ENCODE measurements at regions not wholly inside any gene's neighbourhood (a gene's known extent, or its start where the extent isn't known, plus 50 kb on each side); places are given as distances from the start of the nearest gene placed in this dataset.

DNA sequence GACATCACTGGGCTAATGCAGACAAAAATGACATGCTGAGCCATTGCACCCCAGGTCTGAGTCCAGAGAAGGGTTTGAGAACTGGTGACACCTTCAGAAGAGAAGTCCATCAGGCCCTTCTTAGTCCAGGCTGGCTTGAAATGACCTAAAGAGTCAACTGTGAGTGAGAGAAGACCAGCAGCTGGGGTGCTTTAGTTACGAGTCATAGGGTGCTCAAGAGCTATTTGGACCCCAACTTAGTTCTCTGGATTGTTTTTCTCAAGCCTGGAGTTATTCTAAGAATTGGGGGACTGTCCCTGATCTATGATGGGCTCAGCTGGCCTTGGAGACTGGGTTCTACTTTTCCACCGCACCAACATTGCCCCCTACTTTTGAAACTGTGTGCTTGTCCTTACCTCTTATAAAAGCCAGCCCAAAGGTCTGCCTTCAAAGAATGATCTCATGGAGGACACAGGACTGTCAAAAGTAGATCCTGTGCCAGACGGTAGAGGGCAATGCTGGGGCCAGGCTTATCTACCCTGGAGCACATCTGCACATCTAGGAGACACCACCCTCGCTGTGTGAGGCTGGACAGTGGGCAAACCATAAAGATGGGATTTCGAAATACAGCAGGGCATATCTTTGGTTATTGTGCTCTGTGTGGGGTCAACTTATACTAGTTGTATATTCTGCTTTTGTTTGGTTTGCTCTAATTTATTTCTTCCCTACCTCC, 333.0 kb upstream of the SLC14A2 start:
- Histone ChIP-seq H3K4me1 (ENCODE audit: insufficient read depth, low read length, poor library complexity, severe bottlenecking) (no peaks in the 10 kb centered on the region), H3K36me3 (ENCODE audit: insufficient read depth, low read length, poor library complexity, severe bottlenecking) (no peaks in the 10 kb centered on the region), H3K9me3 (ENCODE audit: low read depth, low read length, poor library complexity, severe bottlenecking) (no peaks in the 10 kb centered on the region), H3K27ac (ENCODE audit: low read depth, low read length, poor library complexity, severe bottlenecking) (no peak overlapping the region), H3K4me3 (ENCODE audit: low read depth, low read length, poor library complexity, severe bottlenecking) (no peak overlapping the region), H3K27me3 (replicated peaks; ENCODE audit: insufficient read depth, low read depth, low read length, poor library complexity) (peaks cover 3% of the 10 kb centered on the region)
- intact Hi-C loops (cut with micrococcal nuclease; ENCODE audit: unreplicated experiment), result no loop called here
- TF ChIP-seq CTCF (conservative IDR thresholded peaks at IDR 0.05; ENCODE audit: low read depth, low read length), result peak; percentile 16; the same call in 1 of the 2 replicates
- no peak for TF ChIP-seq EZH2 (IDR thresholded peaks at IDR 0.05; ENCODE audit: borderline replicate concordance, low read depth, low read length, poor library complexity, severe bottlenecking)
- no peak for DNase-seq (ENCODE audit: low spot score)
- CTCF ChIA-PET, result no interaction called here
- POLR2A ChIA-PET (ENCODE audit: low non-redundant PET), result no interaction called here
- no TSS peak for BruUV-seq (replicated peaks)

DNA sequence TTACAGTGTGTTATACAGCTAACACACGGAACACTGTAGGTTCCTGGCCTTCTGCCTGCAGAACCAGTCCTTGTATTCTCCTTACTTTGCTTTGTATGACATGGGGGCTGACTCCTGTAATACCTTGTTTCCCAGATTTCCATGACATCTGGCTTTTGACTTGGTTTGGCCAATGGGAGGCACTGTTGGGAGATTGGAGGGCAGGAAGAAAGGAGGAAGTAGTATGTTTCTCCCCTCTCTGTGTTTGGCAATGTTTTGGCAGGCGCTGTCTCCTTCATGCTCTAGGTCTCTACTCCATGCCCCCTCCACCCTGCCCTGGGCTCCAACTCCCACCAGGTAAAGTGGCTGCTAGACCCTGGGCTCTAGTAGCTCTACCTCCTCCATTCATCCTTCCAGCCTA, 331.1 kb upstream of the SLC14A2 start:
- Histone ChIP-seq H3K4me3 (ENCODE audit: low read depth, low read length, poor library complexity, severe bottlenecking) (no peak overlapping the region), H3K9me3 (ENCODE audit: low read depth, low read length, poor library complexity, severe bottlenecking) (no peaks in the 10 kb centered on the region), H3K27ac (ENCODE audit: low read depth, low read length, poor library complexity, severe bottlenecking) (no peak overlapping the region), H3K36me3 (ENCODE audit: insufficient read depth, low read length, poor library complexity, severe bottlenecking) (no peaks in the 10 kb centered on the region), H3K27me3 (replicated peaks; ENCODE audit: insufficient read depth, low read depth, low read length, poor library complexity) (peaks cover 8% of the 10 kb centered on the region), H3K4me1 (ENCODE audit: insufficient read depth, low read length, poor library complexity, severe bottlenecking) (no peaks in the 10 kb centered on the region)
- TF ChIP-seq EZH2 (IDR thresholded peaks at IDR 0.05; ENCODE audit: borderline replicate concordance, low read depth, low read length, poor library complexity, severe bottlenecking) (no peak), CTCF (conservative IDR thresholded peaks at IDR 0.05; ENCODE audit: low read depth, low read length) (no peak)
- no peak for DNase-seq (ENCODE audit: low spot score)
- CTCF ChIA-PET, result no interaction called here
- POLR2A ChIA-PET (ENCODE audit: low non-redundant PET), result no interaction called here
- no TSS peak for BruUV-seq (replicated peaks)
- intact Hi-C loops (cut with micrococcal nuclease; ENCODE audit: unreplicated experiment), result no loop called here

DNA sequence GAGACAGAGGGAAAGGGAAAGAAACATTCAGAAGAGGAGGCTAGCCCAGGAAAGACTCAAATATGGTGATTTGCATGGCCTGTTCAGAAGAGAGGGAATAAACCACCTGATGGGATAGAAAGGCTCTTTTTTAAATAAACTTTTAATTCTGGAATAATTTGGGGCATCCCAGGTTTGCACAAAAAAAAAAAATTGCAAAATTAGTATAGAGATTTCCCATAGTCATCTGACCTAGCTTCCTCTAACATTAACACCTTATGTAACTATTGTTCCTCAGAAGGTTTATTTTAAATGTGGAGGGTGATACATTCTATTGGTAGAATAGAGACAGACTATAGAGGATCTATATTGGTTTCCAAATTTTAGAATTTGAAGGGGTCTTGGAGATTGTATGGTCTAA, 330.4 kb upstream of the SLC14A2 start:
- no peak overlapping the region for H3K27ac ChIP-seq (ENCODE audit: low read depth, low read length, poor library complexity, severe bottlenecking)
- no peaks in the 10 kb centered on the region for H3K36me3 ChIP-seq (ENCODE audit: insufficient read depth, low read length, poor library complexity, severe bottlenecking)
- no peaks in the 10 kb centered on the region for H3K4me1 ChIP-seq (ENCODE audit: insufficient read depth, low read length, poor library complexity, severe bottlenecking)
- no peak overlapping the region for H3K4me3 ChIP-seq (ENCODE audit: low read depth, low read length, poor library complexity, severe bottlenecking)
- ChIA-PET POLR2A (ENCODE audit: low non-redundant PET) (no interaction called here), CTCF (no interaction called here)
- intact Hi-C loops (cut with micrococcal nuclease; ENCODE audit: unreplicated experiment), result no loop called here
- TF ChIP-seq CTCF (conservative IDR thresholded peaks at IDR 0.05; ENCODE audit: low read depth, low read length) (no peak), EZH2 (IDR thresholded peaks at IDR 0.05; ENCODE audit: borderline replicate concordance, low read depth, low read length, poor library complexity, severe bottlenecking) (no peak)
- BruUV-seq (replicated peaks), result no TSS peak
- H3K9me3 ChIP-seq (ENCODE audit: low read depth, low read length, poor library complexity, severe bottlenecking), result no peaks in the 10 kb centered on the region
- peaks cover 8% of the 10 kb centered on the region for H3K27me3 ChIP-seq (replicated peaks; ENCODE audit: insufficient read depth, low read depth, low read length, poor library complexity)
- no peak for DNase-seq (ENCODE audit: low spot score)

Measured in A673 (cell line).